ENCODE measurements at regions not wholly inside any gene's neighbourhood (a gene's known extent, or its start where the extent isn't known, plus 50 kb on each side); places are given as distances from the start of the nearest gene placed in this dataset.

DNA sequence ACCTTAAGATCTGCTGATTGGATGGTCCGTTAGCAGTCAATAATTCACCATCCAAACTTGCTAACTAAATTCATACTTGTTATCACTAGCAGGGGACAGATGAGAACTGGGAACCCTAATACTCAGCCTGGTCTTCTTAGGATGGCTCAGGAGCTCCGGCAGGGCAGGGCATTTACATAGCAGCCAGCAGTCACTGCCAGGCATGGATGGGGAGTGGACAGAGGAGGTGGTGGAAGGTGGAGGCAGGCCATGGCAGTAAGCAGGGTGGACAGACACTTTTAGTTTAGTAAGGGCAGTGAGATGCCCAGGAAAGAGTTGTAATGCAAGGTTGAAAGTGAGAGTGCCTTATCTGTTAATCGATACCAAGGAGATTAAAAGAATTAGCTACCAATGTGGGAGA lies 392.2 kb upstream of the CHST9 start:
- TF ChIP-seq POLR2A (IDR thresholded peaks at IDR 0.05; ENCODE audit: low read depth) (no peak), POLR2AphosphoS5 (IDR thresholded peaks at IDR 0.05) (no peak)

Data from esophagus muscularis mucosa (tissue), 2 donors.